ENCODE measurements at regions not wholly inside any gene's neighbourhood (a gene's known extent, or its start where the extent isn't known, plus 50 kb on each side); places are given as distances from the start of the nearest gene placed in this dataset.

DNA sequence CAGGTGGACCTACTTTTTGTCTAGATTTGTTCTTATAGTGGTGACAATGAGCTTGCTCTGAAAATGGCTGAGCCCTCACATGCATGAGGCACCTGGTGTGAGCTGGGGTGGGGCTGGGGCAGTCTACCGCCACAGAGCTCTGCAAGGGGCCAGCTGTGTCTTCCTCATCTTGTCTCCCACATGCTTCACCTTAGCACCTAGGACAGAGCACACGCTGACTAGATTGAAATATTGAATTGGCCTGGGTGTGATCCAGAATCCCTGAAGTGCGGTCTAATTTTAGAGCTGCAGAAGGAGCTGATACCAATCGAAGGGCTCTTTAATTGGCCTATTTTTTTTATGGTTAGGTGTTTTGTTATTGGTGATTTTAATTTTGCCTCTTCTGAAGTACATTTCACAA, 126.1 kb upstream of the NFIB start:
- no peak for TF ChIP-seq POLR2A (IDR thresholded peaks at IDR 0.05)
- TF ChIP-seq, protein P1, sequence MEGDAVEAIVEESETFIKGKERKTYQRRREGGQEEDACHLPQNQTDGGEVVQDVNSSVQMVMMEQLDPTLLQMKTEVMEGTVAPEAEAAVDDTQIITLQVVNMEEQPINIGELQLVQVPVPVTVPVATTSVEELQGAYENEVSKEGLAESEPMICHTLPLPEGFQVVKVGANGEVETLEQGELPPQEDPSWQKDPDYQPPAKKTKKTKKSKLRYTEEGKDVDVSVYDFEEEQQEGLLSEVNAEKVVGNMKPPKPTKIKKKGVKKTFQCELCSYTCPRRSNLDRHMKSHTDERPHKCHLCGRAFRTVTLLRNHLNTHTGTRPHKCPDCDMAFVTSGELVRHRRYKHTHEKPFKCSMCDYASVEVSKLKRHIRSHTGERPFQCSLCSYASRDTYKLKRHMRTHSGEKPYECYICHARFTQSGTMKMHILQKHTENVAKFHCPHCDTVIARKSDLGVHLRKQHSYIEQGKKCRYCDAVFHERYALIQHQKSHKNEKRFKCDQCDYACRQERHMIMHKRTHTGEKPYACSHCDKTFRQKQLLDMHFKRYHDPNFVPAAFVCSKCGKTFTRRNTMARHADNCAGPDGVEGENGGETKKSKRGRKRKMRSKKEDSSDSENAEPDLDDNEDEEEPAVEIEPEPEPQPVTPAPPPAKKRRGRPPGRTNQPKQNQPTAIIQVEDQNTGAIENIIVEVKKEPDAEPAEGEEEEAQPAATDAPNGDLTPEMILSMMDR (IDR thresholded peaks at IDR 0.05 in 4 of 5, conservative IDR thresholded peaks at IDR 0.05 in 1 of 5): no peak

Data from gastrocnemius medialis (tissue), 4 donors.